ENCODE measurements at regions not wholly inside any gene's neighbourhood (a gene's known extent, or its start where the extent isn't known, plus 50 kb on each side); places are given as distances from the start of the nearest gene placed in this dataset.

- no peaks in the 10 kb centered on the region for H3K27me3 ChIP-seq
- DNase-seq, result no peak
- no peak for TF ChIP-seq CTCF (IDR thresholded peaks at IDR 0.05)
- intact Hi-C loops (cut with DNase I), result no loop called here
- no peak overlapping the region for H3K27ac ChIP-seq
- H3K36me3 ChIP-seq, result no peaks in the 10 kb centered on the region
- H3K4me1 ChIP-seq, result no peaks in the 10 kb centered on the region
- no peak for ATAC-seq
- H3K9me3 ChIP-seq, result no peaks in the 10 kb centered on the region
- no peak overlapping the region for H3K4me3 ChIP-seq
Observed at GRCh38 chr18:6504605-6505497, 90.1 kb upstream of the L3MBTL4 start.

- no peak overlapping the region for H3K4me3 ChIP-seq
Observed at GRCh38 chr18:6505498-6505875, 90.8 kb upstream of the L3MBTL4 start.

GRCh38 chr18:6509417-6509816 lies 94.7 kb upstream of the L3MBTL4 start:
- TF ChIP-seq CTCF (IDR thresholded peaks at IDR 0.05), result no peak
- no peak overlapping the region for H3K4me3 ChIP-seq
- H3K36me3 ChIP-seq, result no peaks in the 10 kb centered on the region
- no peaks in the 10 kb centered on the region for H3K27me3 ChIP-seq
- ATAC-seq (no peak), DNase-seq (no peak)
- no peaks in the 10 kb centered on the region for H3K9me3 ChIP-seq
- intact Hi-C loops (cut with DNase I), result no loop called here
- H3K4me1 ChIP-seq, result no peaks in the 10 kb centered on the region
- H3K27ac ChIP-seq, result no peak overlapping the region

More at GRCh38 chr18:6505498-6505875, 90.8 kb upstream of the L3MBTL4 start:
- ATAC-seq, result no peak
- no peak for DNase-seq
- Histone ChIP-seq H3K36me3 (no peaks in the 10 kb centered on the region), H3K27ac (no peak overlapping the region), H3K9me3 (no peaks in the 10 kb centered on the region), H3K4me1 (no peaks in the 10 kb centered on the region), H3K27me3 (no peaks in the 10 kb centered on the region)
- intact Hi-C loops (cut with DNase I), result no loop called here
- TF ChIP-seq CTCF (IDR thresholded peaks at IDR 0.05), result no peak

- Histone ChIP-seq H3K27ac (no peak overlapping the region), H3K9me3 (no peaks in the 10 kb centered on the region), H3K27me3 (no peaks in the 10 kb centered on the region), H3K36me3 (no peaks in the 10 kb centered on the region), H3K4me3 (no peak overlapping the region), H3K4me1 (no peaks in the 10 kb centered on the region)
- no peak for ATAC-seq
- DNase-seq, result no peak
- TF ChIP-seq CTCF (IDR thresholded peaks at IDR 0.05), result no peak
- intact Hi-C loops (cut with DNase I), result loop anchor here (10.0 kb wide), 1 partner anchor 635 kb away; no protein-coding TSS in a partner anchor
Observed at GRCh38 chr18:6509832-6510231, 95.1 kb upstream of the L3MBTL4 start.

- DNase-seq (no peak), ATAC-seq (no peak)
- H3K27ac ChIP-seq, result no peak overlapping the region
- intact Hi-C loops (cut with DNase I), result no loop called here
- no peak for TF ChIP-seq CTCF (IDR thresholded peaks at IDR 0.05)
- no peaks in the 10 kb centered on the region for H3K9me3 ChIP-seq
- H3K36me3 ChIP-seq, result no peaks in the 10 kb centered on the region
- no peak overlapping the region for H3K4me3 ChIP-seq
- H3K4me1 ChIP-seq, result no peaks in the 10 kb centered on the region
- no peaks in the 10 kb centered on the region for H3K27me3 ChIP-seq
Observed at GRCh38 chr18:6520901-6521300, 106.2 kb upstream of the L3MBTL4 start.
